NT2/D1 (cell line): ENCODE measurements at regions not wholly inside any gene's neighbourhood (a gene's known extent, or its start where the extent isn't known, plus 50 kb on each side); places are given as distances from the start of the nearest gene placed in this dataset.

Source experiments
- SUZ12 ChIP-seq: IDR thresholded peaks from 2 replicates; pipeline ENCODE4 v1.6.1; 2011; ENCODE audit not compliant: insufficient read length, insufficient read depth; ENCODE audit errors: extremely low read depth
- YY1 ChIP-seq: IDR thresholded peaks from 2 replicates; pipeline ENCODE4 v1.6.1; 2011; ENCODE audit not compliant: insufficient read length, insufficient read depth
- ZNF274 ChIP-seq: IDR thresholded peaks from 2 replicates; pipeline ENCODE4 v1.6.1; 2011; ENCODE audit warnings: mild to moderate bottlenecking, low read depth, low read length

DNA sequence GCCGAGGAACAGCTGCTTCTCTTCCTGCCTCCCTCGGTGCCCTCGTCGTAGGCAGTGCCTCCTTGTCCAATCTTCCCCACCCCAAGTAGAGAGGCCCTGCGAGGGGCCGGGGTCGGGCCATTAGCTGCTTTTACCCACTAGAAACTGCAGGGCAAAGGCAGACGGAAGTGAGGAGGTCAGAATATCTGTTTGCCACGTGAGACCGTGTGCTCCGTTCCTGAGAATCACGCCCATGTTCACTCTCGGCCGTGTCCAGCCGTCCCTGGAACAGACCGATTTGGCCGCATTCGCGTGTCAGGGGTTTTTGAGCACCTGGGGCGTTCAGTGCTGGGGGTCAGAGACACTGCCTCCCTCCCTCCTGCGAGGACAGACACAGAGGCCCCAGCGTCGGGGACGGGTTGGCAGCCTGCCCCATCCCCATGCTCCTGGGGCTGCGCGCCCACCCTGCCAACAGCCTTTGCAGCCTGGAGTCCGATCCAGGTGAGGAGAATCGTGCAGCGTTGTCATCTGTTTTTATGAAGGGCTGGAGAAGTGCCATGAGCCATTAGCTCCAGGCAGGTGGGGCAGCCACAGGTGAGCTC lies 982.2 kb downstream of the BRD1 start:
- TF ChIP-seq ZNF274 (no peak), YY1 (no peak), SUZ12 (no peak)
